MM.1S (cell line): ENCODE measurements at regions not wholly inside any gene's neighbourhood (a gene's known extent, or its start where the extent isn't known, plus 50 kb on each side); places are given as distances from the start of the nearest gene placed in this dataset.

Experiments used
- CTCF ChIP-seq: fragments of 300-600 bp; sonication (generic); IDR thresholded peaks from 2 replicates; pipeline ENCODE4 v1.5.1; 2016; ENCODE audit warnings: antibody characterized with exemption, low read length, mixed read lengths
- EZH2 ChIP-seq: fragments of 300-600 bp; sonication (generic); optimal IDR thresholded peaks from 2 replicates; pipeline ENCODE3; 2017; ENCODE audit warnings: low read depth, mild to moderate bottlenecking, antibody characterized with exemption, low read length, mixed read lengths

- TF ChIP-seq EZH2 (no peak), CTCF (no peak)
Measured at GRCh38 chr4:167443841-167444240, 209.5 kb upstream of the SPOCK3 start.
